AG10803 (cell line): ENCODE measurements at regions not wholly inside any gene's neighbourhood (a gene's known extent, or its start where the extent isn't known, plus 50 kb on each side); places are given as distances from the start of the nearest gene placed in this dataset.
"Not testable (repeated sequence)": the region's sequence is repeated elsewhere in the genome, so short reads cannot be mapped to it uniquely, and the experiment has no call there.

Source experiments
- DNase-seq: peaks from one replicate; pipeline ENCODE4 v3.0.0; 2010; ENCODE audit warnings: low read depth
- H3K4me3 ChIP-seq: 2 replicates; pipeline ENCODE4 v1.5.1; 2011; ENCODE audit warnings: mild to moderate bottlenecking, low read length, control low read depth
- CTCF ChIP-seq: conservative IDR thresholded peaks from 2 replicates; pipeline ENCODE4 v1.5.1; 2011; ENCODE audit warnings: mild to moderate bottlenecking, low read length, control low read depth, inconsistent platforms

- H3K4me3 ChIP-seq: no peak overlapping the region; the same call in 1 of the 2 replicates
- no peak for DNase-seq
- no peak for TF ChIP-seq CTCF
Observed at GRCh38 chr3:194057570-194058188, 78.3 kb upstream of the HES1 start.

GRCh38 chr3:194058189-194058571 is 77.8 kb upstream of the HES1 start:
- peak overlapping the region; percentile 33 for H3K4me3 ChIP-seq
- no peak for TF ChIP-seq CTCF
- DNase-seq: peak; percentile 54

- no peak overlapping the region for H3K4me3 ChIP-seq
- TF ChIP-seq CTCF: no peak
- DNase-seq: no peak
Observed at GRCh38 chr3:194058753-194059152, 77.2 kb upstream of the HES1 start.

GRCh38 chr3:194061421-194062030 is 74.4 kb upstream of the HES1 start:
- peak; percentile 13 for DNase-seq
- TF ChIP-seq CTCF: no peak
- no peak overlapping the region for H3K4me3 ChIP-seq

GRCh38 chr3:194062830-194063229 is 73.1 kb upstream of the HES1 start:
- no peak overlapping the region for H3K4me3 ChIP-seq
- DNase-seq: no peak
- no peak for TF ChIP-seq CTCF

- TF ChIP-seq CTCF: no peak
- H3K4me3 ChIP-seq: no peak overlapping the region
- DNase-seq: no peak
Observed at GRCh38 chr3:194064380-194065332, 71.3 kb upstream of the HES1 start.

- not testable (repeated sequence) for DNase-seq, H3K4me3 ChIP-seq
Observed at GRCh38 chr3:194067327-194067726, 68.6 kb upstream of the HES1 start.
